Left kidney (tissue), 1 donor: ENCODE measurements at regions not wholly inside any gene's neighbourhood (a gene's known extent, or its start where the extent isn't known, plus 50 kb on each side); places are given as distances from the start of the nearest gene placed in this dataset.
"Not testable (repeated sequence)": the region's sequence is repeated elsewhere in the genome, so short reads cannot be mapped to it uniquely, and the experiment has no call there.

ENCODE experiments used
- DNase-seq: peaks from one replicate; pipeline ENCODE4 v3.0.0-alpha.2; 2013

DNA sequence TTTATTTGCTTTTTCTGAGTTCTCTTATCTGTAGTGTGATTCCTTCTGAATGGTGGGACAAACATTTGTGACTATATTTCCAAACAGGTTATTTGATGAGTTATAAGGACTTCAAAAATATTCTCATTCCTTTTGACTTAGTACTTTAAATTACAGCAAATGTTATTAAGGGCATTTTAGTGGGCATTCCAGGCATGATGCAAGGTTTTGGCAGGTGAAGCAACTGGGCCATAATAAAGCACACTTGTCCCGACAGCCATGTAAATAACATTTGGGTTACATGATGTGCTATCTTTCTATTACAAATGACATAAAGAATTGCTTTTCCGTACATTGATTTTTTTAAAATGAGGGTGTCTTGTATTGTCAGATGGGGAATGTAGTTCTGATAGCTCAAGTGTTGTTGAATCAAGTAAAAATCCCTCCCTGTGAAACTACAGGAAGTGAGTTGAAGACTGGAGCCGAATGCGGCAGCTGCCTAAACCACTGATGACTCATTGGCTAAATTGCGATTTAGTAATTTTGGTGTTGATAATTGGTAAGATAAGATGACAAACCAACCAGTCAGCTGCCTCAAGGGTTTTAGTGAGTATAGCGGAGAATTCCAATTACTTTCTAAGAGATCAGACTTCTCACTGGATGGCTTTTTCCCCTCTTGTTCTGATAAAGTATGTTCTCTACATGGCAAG is 231.3 kb upstream of the NPY start:
- no peak for DNase-seq

DNA sequence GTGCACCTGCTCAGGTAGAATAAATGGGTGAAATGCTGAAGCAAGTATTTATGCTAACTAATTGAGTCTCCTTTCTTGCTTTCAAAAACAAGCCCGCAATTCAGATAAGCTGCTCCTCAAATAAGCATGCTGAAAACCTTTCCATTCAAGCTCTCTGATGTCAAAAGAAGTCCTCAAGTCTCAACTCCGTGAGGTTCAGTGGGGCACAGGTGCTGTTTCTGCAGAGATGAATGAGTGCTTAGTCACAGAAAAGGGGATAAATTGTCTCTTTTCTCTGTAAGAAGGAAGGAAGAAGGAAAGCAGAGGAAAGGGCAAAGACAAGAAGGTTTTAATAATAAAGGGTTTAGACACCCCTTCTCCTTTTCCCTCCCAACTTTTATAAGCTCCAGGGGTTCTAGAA is 229.8 kb upstream of the NPY start:
- no peak for DNase-seq

GRCh38 chr7:24057243-24057642 is 226.7 kb upstream of the NPY start:
- no peak for DNase-seq

DNA sequence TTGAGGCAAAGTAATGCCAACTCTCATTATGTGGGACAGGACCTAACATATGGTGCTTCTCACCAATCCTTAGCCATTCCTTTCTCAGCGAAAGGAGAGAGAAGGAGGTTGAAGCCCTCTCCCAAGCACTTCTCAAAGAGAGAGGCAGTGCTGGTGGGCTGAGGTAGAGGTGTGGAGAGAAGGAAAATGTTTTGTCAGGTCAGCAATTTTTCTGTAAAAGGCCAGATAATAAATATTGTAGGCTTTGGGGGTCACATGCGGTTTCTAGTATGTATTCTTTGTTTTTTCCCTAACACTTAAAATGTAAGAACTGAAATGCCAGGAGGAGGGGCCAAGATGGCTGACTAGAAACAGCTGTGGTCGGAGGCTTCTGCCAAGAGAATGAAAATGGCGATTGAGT is 225.0 kb upstream of the NPY start:
- no peak for DNase-seq

DNA sequence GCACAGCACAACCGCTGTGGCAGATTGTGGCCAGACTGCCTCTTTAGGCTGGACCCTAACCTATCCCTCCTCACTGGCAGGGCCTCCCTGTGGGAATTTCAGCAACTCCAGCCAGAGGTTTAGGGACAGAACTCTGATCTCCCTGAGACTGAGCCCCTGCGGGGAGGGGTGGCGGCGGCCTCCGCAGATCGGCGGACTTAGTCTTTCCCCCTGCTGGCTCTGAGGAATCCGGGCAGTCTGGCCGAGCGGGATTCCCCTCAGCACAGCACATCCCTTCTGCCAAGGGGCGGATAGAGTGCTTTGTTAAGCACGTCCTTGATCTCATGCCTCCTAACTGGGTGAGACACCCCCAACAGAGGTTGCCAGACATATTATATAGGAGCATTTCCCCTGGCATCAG is 224.2 kb upstream of the NPY start:
- no peak for DNase-seq

GRCh38 chr7:24063721-24064120 is 220.3 kb upstream of the NPY start:
- DNase-seq: no peak

DNA sequence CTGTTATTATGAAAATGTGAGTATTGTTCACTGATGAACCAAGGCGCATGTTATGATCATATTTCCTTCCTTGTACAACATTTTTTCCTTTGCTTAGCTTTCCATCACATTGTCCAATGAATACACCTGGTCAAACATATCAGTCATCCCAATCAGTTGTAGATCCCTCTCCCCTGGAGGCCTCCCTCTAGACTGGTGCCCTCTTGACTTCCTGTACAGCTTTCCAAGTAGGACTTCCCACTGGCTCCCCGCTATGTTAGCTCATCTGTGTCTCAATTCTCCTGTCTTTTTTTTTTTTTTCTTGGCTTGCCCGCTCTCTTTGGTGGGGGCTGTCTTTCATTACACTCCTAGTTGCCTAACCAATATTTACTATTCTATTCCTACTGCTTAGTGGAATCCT is 214.2 kb upstream of the NPY start:
- no peak for DNase-seq

DNA sequence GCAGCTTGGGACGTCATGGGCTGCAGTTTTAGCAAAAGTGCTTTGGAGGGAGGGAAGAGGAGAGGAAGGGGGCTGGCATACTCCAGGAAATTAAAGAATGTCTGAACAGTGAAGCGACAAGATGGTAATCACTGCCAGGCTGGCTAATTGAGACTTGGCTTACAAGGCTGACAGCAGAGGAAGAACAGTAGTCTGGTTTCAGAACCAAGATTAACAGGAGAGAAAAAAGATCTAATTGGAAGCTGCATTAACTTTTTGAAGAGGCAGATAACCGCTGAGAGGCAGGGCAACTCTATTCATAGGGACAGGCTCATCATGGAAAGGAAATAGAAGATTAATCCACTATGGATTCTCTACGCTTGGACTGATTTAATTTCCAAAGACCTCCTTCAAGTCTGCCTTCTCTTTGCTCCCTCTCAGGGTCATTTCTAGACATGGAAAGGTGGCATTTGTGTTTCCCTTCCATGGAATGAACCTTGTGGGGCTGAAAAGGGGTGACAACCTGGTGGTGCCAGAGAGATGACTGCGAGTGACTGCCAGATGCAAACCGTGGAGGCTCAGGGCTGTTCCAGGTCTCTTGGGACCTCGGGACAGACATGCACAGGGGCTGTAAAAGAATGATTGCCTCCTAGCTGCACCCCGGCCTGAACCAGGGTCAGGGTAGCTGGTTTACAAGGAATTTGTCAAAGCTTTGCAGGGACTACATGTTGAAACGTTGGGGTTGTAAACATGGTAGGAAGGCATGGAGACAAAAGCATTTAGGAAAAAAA is 210.2 kb upstream of the NPY start:
- DNase-seq: no peak

- no peak for DNase-seq
Observed at GRCh38 chr7:24075426-24075810, 208.6 kb upstream of the NPY start.

DNA sequence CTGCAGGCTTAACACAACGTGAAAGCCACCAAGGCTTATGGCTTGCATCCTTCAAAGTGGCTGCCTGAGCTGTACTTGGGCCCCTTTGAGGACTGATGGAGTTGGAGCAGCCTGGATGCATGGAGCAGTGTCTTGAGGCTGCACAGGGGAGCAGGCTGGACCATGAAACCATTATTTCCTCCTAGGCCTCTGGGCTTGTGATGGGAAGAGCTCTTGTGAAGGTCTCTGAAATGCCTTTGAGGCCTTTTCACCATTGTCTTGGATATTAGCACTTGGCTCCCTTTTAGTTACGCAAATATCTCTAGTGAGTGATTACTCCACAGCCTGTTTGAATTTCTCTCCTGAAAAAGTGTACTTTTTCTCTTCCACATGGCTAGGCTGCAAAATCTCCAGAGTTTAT is 201.2 kb upstream of the NPY start:
- no peak for DNase-seq

DNA sequence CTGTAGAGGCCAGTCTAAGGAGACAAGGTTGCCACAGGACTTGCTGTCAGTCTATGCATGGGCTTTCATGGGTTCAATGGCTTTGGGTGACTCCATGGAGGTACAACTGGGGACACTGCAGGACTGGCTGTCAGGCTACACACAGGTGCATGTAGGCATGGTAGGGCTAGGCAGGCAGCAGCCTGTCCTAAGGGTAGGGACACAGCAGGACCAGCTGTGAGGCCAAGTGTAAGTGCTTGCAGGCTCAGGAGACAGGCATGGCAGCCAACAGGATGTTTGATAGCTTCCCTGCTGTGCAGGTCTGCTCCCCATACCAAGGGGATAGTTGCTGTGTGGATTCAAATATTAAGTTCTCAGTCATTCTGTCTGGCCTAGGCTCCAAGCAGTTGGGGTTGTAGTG is 181.0 kb upstream of the NPY start:
- DNase-seq: no peak

DNA sequence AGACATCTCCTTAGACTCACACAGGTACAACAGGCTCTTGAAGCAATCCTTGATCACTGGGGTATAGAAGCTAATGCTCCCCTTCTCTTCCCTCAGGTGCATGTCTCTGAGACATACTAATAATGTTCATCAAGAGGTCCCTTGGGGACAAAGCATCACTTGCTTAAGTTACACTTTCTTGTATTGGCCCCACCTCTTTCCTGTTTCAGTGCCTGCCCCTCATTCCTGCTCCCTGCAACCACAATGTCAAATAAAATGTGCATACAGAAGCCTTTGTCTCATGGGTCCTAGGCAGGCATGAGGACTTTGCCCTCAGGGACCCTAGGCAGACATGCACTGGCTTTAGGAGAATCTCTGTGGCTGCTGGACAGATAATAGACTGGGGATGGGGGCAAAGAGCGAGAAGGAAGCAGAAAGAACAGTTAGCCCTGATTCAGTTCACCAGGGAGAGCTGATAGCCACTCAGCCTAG is 175.0 kb upstream of the NPY start:
- DNase-seq: no peak

DNA sequence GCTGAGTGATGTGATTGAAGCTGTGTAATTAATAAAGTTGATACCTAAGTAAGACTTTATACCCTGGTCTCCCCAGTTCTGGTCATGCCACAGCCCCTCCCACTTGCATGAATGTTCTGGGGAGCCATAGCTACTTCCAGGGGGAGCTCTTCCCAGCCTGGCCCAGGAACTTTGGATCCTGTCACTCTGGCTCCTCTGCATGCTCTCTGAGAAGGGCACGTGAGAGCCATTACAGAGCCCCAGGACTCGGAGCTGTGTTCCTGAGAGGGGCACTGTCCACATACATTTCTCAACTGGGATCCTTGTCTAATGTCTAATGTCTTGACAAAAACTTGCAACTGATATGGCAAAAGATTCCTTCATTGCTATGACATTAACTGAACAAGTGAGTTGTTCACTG is 173.9 kb upstream of the NPY start:
- DNase-seq: no peak

DNA sequence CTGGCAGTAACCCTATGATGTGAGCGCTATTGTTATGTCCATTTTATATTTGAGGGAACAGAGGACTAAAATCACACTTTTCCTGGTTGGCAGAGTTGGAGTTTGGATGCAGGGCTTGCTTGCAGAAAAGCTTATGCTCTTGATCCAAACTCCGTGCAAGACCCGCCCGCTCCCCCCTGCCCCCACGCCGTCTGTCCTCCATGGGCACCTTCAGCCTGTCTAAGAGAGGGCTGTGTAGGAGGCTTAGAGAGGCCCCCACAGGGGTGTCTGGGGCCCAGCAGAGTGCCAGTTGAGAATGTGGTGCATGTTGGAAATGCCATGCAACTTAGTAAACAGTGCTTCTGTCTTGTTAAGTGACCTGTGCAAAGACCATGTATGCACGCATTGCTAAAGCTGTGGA is 170.5 kb upstream of the NPY start:
- DNase-seq: no peak

DNA sequence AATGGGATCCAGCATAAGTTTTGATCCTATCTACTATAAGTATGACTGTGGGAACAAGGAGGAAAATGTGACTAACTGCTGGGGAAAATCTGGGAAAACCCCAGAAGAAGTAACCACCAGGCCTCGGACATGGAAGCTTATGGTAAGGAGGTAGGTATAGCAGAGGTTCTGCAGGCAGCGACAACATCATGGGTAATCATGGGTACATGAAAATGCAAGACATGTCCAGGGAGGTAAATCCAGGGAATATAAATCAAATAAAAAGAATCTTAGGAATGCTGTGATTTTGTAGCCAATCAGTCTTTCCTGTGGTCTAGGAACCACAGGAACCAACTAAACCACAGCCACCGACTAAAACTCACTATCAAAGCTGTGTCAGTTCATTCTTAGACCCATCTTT is 168.3 kb upstream of the NPY start:
- no peak for DNase-seq

GRCh38 chr7:24117903-24118499 is 166.0 kb upstream of the NPY start:
- not testable (repeated sequence) for DNase-seq

- no peak for DNase-seq
Observed at GRCh38 chr7:24119852-24120251, 164.1 kb upstream of the NPY start.

- DNase-seq: no peak
Observed at GRCh38 chr7:24123076-24123475, 160.9 kb upstream of the NPY start.

DNA sequence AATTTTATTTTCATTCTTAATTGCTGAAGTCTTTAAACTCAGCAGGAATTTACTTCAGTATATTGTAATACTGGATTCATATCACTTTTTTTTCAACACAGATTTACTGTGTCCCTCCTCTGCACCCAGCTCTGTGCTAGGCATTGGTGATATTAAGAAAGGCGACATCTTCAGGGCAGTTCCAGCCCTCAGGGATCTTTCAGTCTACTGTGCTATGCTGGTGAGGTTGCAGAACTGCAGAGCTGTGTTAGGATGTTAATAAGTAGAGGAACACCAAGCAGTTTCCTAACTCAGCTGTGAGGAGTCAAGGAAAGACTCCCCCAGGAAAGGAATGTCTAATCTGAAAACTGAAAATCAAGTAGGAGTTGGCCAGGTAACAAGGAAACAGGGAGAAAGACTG is 158.2 kb upstream of the NPY start:
- no peak for DNase-seq

DNA sequence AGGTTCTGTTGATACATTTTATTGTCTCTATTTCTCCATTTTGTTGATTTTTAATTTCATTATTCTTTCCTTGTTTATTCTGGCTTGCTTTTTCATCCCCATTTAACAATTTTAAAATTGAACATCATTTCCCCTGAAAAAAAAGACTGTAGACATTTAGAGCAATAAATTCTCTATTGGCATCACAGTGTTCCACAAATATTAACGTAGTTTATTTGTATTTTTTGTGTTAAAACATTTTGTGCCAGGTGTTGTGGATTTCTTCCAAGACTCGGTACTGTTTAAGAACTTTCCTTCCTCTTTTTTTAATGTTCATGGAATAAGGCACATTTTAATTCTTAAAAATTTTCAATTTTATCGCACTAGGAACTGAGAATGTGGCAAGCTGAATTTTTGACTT is 156.1 kb upstream of the NPY start:
- DNase-seq: no peak

- no peak for DNase-seq
Observed at GRCh38 chr7:24129597-24129996, 154.4 kb upstream of the NPY start.

DNA sequence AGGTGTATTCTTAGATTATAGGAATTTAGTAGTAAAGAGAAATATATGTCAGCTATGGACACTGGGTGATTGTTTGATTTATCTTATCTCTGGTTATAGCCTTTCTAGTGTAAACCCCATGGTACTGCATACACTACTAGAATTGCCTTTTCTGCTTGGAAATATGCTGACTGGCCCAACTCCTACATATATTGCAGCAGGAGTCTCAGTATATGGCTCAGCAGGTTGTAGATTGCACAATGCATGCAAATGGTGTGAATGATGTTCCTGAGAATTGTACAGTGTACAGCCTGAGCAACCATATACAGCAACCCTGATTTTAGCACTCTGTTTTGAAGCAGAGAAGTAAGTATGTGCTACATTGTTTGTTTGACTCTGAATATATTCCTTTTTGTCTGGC is 153.4 kb upstream of the NPY start:
- no peak for DNase-seq

- no peak for DNase-seq
Observed at GRCh38 chr7:24133691-24134090, 150.3 kb upstream of the NPY start.

DNA sequence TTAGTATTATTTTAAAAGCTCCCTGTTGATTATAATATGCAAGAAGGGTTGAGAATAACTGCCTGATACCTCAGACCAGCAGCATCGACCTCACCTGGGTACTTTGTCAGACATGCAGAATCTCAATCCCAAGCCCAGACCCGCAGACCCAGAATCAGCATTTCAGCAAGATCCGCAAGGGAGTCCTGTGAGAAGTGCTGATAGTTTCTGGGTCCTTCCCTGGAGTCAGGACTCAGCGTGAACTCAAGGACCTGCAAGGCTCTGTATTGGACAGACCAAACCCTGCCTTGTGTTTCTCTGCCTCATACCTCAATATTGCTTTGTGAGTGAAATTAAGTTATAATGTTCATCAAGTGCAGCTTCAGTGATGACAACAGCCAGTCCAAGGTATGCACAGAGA is 149.5 kb upstream of the NPY start:
- no peak for DNase-seq
